ENCODE measurements at regions not wholly inside any gene's neighbourhood (a gene's known extent, or its start where the extent isn't known, plus 50 kb on each side); places are given as distances from the start of the nearest gene placed in this dataset.

- H3K4me2 ChIP-seq, result no peak overlapping the region
- H3K36me3 Mint-ChIP-seq (ENCODE audit: low read depth), result peaks cover 22% of the 10 kb centered on the region
- no peaks in the 10 kb centered on the region for H3K4me1 Mint-ChIP-seq
- H4K20me1 ChIP-seq (replicated peaks; ENCODE audit: insufficient read depth), result no peaks in the 10 kb centered on the region
- no peaks in the 10 kb centered on the region for H3K27me3 Mint-ChIP-seq (ENCODE audit: insufficient read depth, low read depth, poor library complexity)
- no peaks in the 10 kb centered on the region for H3K4me1 ChIP-seq (ENCODE audit: insufficient read depth)
- no peak overlapping the region for H3K27ac Mint-ChIP-seq
- H2AFZ ChIP-seq, result no peak overlapping the region
- peaks cover 92% of the 10 kb centered on the region for H3K9me3 Mint-ChIP-seq
- H3K27ac ChIP-seq (ENCODE audit: low read depth), result no peak overlapping the region
- H3K9me2 ChIP-seq (ENCODE audit: insufficient read depth), result no peaks in the 10 kb centered on the region
- no peak overlapping the region for H3K4me3 Mint-ChIP-seq
- no peak for ATAC-seq
- H3F3A ChIP-seq (replicated peaks; ENCODE audit: low read depth), result no peaks in the 10 kb centered on the region
- TF ChIP-seq JUNB (IDR thresholded peaks at IDR 0.05; ENCODE audit: unreplicated experiment) (no peak), CREB1 (CRISPR knock-in tag; IDR thresholded peaks at IDR 0.05; ENCODE audit: low read depth) (no peak), EZH2 (IDR thresholded peaks at IDR 0.05; ENCODE audit: low read depth, unreplicated experiment) (no peak), ETS1 (IDR thresholded peaks at IDR 0.05) (no peak), EZH2phosphoT487 (IDR thresholded peaks at IDR 0.05; ENCODE audit: unreplicated experiment) (no peak), ZNF331 (CRISPR knock-in tag; IDR thresholded peaks at IDR 0.05; ENCODE audit: low read depth) (no peak)
- TF ChIP-seq, protein P1, sequence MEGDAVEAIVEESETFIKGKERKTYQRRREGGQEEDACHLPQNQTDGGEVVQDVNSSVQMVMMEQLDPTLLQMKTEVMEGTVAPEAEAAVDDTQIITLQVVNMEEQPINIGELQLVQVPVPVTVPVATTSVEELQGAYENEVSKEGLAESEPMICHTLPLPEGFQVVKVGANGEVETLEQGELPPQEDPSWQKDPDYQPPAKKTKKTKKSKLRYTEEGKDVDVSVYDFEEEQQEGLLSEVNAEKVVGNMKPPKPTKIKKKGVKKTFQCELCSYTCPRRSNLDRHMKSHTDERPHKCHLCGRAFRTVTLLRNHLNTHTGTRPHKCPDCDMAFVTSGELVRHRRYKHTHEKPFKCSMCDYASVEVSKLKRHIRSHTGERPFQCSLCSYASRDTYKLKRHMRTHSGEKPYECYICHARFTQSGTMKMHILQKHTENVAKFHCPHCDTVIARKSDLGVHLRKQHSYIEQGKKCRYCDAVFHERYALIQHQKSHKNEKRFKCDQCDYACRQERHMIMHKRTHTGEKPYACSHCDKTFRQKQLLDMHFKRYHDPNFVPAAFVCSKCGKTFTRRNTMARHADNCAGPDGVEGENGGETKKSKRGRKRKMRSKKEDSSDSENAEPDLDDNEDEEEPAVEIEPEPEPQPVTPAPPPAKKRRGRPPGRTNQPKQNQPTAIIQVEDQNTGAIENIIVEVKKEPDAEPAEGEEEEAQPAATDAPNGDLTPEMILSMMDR (conservative IDR thresholded peaks at IDR 0.05; ENCODE audit: low read depth in 2 of 2), result no peak
- H3K4me3 ChIP-seq, result no peak overlapping the region
- no peak for DNase-seq (ENCODE audit: low spot score)
- H3K36me3 ChIP-seq (ENCODE audit: insufficient read depth), result no peaks in the 10 kb centered on the region; the same call in 1 of the 2 replicates
- H3K79me2 ChIP-seq (replicated peaks; ENCODE audit: insufficient read depth), result no peaks in the 10 kb centered on the region
- no peaks in the 10 kb centered on the region for H3K27me3 ChIP-seq (ENCODE audit: insufficient read depth)
Observed at GRCh38 chr12:126960709-126961108, 1306.3 kb upstream of the TMEM132C start.

GRCh38 chr12:126963825-126964224, 1303.1 kb upstream of the TMEM132C start:
- Histone ChIP-seq H4K20me1 (replicated peaks; ENCODE audit: insufficient read depth) (no peaks in the 10 kb centered on the region), H3K27ac (ENCODE audit: low read depth) (no peak overlapping the region), H2AFZ (no peak overlapping the region), H3K4me3 (no peak overlapping the region), H3K4me1 (ENCODE audit: insufficient read depth) (no peaks in the 10 kb centered on the region), H3K27me3 (ENCODE audit: insufficient read depth) (no peaks in the 10 kb centered on the region), H3K4me2 (no peak overlapping the region), H3K36me3 (ENCODE audit: insufficient read depth) (no peaks in the 10 kb centered on the region; the same call in 1 of the 2 replicates), H3K9me2 (ENCODE audit: insufficient read depth) (no peaks in the 10 kb centered on the region), H3F3A (replicated peaks; ENCODE audit: low read depth) (no peaks in the 10 kb centered on the region), H3K79me2 (replicated peaks; ENCODE audit: insufficient read depth) (no peaks in the 10 kb centered on the region)
- peaks cover 24% of the 10 kb centered on the region for H3K36me3 Mint-ChIP-seq (ENCODE audit: low read depth)
- H3K27ac Mint-ChIP-seq, result no peak overlapping the region
- peaks cover 92% of the 10 kb centered on the region for H3K9me3 Mint-ChIP-seq
- DNase-seq (ENCODE audit: low spot score) (no peak), ATAC-seq (no peak)
- H3K4me1 Mint-ChIP-seq, result no peaks in the 10 kb centered on the region
- H3K4me3 Mint-ChIP-seq, result no peak overlapping the region
- TF ChIP-seq ZNF114 (CRISPR knock-in tag; IDR thresholded peaks at IDR 0.05) (no peak), POLR2AphosphoS5 (IDR thresholded peaks at IDR 0.05; ENCODE audit: low read depth) (no peak), ZNF331 (CRISPR knock-in tag; IDR thresholded peaks at IDR 0.05; ENCODE audit: low read depth) (no peak)
- TF ChIP-seq, protein P1 (conservative IDR thresholded peaks at IDR 0.05; ENCODE audit: low read depth in 2 of 2), result no peak
- H3K27me3 Mint-ChIP-seq (ENCODE audit: insufficient read depth, low read depth, poor library complexity), result no peaks in the 10 kb centered on the region
